COLO668 (cell line): ENCODE measurements at regions not wholly inside any gene's neighbourhood (a gene's known extent, or its start where the extent isn't known, plus 50 kb on each side); places are given as distances from the start of the nearest gene placed in this dataset.
"Not testable (repeated sequence)": the region's sequence is repeated elsewhere in the genome, so short reads cannot be mapped to it uniquely, and the experiment has no call there.

Experiments used
- DNase-seq: peaks from one replicate; lab custom pipeline; 2025; ENCODE audit not compliant: unreplicated experiment; lab: John Stamatoyannopoulos, UW

DNA sequence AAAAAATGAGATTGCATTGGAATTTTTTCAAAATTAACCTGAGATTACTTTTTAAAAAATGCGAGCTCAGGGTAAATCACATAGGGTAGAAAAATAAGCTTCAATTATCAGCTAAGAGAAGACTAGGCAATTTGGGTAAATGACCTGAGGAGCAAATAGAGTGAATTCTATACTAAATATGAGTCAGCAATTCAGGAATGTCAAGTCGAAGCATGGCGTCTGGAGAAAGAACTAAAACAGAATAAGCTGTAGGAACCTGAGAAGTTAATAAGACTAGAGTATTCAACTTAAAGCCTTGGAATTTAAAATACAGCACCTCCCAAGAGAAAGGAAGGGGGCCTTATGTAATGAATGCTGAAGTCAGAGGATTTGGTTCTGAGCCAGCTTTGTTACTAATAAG lies 487.0 kb downstream of the SUCLG1 start:
- DNase-seq: no peak

DNA sequence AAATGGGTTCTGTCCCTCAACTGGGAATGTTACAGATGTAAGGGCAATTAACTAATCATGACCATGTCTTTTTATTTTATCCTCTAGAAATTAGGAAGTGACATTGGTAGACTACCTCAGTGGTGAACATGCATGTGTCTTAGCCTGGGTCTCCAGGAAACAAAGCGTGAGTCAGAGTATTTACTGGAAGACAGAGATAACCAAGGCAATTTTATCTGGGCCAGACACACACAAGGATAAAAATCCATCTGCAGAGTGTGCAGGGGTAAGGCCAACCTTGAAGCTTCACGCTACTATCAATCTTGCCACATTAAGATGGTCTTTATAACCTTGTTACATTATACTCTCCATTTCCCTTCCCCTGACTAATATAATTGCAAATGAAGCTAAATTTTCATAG lies 487.5 kb downstream of the SUCLG1 start:
- DNase-seq: no peak

DNA sequence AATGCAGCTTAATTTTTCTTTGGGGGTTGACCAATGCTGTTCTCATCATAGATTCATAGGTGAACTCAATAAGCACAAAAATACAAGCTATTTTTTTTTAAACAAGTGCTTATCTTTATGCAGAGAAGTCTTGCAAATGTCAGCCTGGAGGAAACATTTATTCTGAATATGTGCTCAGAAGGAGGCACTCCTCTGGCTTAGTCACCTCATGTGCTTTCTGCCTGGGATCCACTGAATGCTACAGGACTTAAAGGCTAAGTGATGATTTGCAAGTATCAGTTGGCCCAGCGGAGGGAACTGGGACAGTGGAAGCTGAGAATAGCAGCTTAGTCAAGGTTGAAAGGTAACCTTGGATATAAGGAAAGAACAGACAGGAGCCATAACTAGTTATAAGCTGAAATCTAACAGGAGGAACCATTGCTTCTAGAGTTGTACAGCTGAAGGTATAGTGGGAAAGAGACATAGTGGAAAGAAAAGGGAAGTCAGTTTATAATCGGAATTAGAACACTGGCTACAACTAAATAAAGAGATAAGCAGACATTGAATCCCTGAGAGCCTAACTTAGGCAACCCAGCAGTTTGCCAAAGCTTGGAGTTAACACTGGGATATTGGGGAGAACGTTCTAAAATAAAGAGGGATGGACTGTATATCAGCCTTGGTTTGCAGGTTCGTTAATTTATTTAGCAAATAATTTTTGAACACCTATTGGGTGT lies 488.7 kb downstream of the SUCLG1 start:
- DNase-seq: no peak

DNA sequence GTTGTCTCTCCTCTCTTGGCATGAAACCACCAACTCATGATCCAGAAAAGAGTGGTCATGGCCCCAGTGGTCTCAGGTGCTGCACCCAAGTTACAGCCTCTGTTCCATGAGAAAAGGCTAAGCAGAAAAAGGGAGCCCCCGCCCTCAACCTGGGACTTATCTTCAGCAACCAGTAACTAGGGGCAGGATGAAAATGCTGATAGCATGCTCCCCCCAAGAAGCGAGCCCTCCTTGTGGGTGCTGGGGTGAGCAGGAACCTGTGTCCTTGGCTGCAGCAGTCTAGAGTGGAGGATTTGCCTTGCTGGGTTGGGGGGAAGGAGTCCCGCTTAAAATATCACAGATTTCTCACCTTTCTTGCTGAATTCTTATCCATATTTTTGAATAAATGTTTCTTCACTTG lies 490.0 kb downstream of the SUCLG1 start:
- DNase-seq: no peak

DNA sequence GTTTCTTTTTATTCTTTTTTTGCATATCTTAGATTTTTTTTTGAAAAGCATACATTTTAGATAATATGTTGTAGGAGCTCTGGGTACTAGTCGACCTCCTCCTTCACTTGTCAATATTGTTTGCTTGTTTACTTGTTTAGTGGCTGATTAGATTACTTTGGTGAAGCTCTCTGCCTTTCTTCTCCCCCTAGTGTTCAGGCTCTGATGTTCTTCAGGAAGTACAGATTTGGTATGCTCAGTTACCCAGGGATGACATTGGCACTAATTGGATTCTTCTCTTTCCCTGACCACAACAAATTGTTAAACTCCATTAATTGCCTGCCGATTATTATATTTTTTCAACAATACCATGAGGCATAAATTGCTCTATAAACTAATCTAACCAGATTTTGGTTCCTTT lies 491.2 kb downstream of the SUCLG1 start:
- DNase-seq: no peak

DNA sequence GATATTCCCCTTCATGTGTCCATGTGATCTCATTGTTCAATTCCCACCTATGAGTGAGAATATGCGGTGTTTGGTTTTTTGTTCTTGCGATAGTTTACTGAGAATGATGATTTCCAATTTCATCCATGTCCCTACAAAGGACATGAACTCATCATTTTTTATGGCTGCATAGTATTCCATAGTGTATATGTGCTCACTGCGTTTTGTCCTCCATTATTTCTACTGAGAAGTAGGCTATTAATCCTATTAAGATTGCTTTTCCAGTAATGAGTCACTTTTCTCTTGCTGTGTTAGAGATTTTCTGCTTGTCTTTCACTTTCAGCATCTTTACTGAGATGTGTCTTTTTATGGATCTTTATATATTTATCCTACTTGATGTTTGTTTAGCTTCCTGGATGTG lies 492.1 kb downstream of the SUCLG1 start:
- not testable (repeated sequence) for DNase-seq

DNA sequence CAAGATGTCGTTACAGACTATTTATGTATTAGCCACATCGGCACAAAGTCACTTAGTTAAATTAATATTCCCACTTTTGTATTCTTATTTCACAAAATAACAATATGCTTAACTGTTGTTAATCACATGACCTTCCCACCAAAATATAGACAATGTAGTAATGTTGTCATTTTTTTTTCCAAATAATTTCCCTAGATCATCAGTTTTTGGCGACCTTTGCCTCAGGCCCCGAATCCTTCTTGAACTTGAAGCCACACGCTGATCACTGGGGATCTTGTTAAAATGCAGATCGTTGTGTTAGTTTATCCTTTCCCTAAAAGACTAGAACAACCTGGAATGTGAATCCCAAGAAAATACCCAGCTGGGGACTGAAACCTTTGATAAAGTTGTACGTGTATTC lies 497.6 kb downstream of the SUCLG1 start:
- no peak for DNase-seq

DNA sequence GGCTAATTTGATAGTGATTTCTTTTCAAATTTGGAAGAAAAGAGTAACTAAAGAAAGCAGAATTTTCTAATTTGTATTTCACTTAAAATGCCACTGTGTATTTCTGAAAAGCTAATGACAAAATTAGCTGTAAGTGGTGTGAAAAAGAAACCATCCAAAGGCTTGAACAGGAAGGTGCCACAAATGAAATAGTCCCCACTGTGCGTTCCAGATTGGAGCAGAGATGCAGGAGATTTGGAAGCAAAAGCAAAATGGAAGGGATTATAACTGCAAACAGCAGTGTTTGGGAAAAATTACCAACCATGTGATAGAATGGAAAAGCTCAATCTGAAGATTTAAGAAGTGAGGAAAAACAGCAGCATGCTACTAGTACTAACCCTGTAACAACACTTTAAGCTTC lies 498.7 kb downstream of the SUCLG1 start:
- no peak for DNase-seq

DNA sequence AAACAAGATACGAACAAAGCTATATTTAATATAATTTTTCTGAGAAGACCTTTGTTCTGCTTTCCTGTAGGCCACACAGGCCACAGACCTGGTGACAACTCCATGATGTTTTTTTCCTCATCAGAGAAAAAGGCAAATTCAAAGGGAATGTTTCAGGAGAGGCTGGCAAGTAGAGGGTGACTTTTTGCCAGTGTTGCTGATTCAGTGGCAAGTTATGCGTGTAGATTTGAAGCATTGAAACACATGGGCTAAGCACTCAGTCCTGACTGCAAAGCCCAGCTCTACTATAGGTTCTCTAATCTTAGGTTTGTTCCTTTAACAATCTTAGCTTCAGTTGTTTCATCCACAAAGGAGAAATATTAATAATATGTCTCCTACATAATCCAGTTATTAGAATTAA lies 499.8 kb downstream of the SUCLG1 start:
- no peak for DNase-seq

DNA sequence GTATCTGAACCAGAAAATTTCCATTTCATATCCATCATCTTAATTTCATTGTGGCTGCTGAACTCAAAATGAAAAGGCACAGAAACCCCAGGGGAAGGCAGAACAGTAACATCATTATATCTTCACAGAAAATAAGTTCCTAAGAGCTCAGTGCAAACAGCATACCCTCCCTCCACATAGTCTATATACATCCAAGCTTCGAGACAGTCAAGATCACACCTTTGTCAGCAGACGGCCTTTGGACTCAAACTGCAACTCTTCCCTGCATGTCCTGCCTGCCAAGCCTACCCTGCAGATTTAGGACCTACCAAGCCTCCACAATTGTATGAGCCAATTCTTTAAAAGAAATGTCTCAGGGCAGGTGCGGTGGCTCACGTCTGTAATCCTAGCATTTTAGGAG lies 502.1 kb downstream of the SUCLG1 start:
- DNase-seq: no peak

DNA sequence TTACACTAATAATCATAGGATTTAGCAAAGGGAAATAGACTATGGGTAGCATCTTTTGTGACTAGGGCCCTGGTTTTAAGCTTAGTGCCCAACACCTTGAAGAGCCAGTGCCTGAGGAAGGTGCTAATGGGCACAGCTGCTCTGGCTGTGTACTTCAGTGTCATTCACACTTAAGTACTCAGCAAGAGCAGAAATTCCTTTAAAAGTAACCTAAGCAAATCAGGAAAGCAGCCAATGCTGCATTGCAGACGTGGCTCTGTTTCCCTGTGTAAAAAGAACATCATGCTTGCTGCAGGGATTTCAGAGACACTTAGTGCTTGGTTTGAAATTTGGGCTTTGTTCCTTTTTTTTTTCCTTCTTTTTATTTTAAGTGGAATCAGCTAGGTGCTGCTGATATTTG lies 505.4 kb downstream of the SUCLG1 start:
- DNase-seq: no peak

DNA sequence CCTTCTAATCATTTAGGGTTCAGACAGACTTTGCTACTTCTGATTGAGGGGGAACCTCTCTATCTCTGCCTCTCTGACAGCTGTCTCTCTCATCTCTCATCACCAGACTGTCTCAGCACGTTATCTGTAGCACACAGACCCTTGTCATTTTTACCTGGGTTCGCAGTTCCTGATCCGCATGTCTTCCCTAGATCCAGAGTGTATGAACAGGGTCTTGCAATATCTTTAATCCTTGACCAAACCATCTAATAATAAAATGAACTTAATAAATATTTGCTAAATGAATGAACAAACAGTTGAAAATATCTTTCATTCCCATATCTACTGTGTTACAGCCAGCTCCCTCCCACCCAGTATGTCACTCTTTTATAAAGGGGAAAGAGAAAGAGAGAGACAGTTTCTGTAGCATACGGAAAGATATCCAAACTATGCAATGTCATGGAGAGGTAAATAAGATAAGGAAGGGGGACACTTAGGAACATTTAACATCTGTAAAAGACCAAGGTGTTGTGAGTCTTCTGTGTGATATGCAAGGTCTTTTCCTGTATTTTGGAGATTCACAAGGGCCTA lies 507.6 kb downstream of the SUCLG1 start:
- no peak for DNase-seq

DNA sequence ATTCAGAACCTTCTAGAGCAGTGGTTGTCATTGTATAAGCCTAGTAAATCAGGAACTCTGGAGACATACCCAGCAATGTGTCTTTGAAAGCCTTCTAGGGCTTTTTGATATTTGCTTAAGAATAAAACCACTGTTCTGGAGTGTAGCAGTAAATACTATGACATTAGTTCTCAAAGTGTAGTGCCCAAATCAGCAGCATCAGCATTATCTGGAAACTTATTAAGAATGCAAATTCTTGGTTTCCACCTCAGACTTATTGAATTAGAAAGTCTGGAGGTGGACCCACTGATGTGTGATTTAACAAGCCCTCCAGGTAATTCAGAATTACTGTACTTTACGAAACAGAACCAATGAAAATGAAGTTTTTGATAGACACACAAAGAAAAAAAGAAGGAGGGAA lies 509.7 kb downstream of the SUCLG1 start:
- DNase-seq: no peak

DNA sequence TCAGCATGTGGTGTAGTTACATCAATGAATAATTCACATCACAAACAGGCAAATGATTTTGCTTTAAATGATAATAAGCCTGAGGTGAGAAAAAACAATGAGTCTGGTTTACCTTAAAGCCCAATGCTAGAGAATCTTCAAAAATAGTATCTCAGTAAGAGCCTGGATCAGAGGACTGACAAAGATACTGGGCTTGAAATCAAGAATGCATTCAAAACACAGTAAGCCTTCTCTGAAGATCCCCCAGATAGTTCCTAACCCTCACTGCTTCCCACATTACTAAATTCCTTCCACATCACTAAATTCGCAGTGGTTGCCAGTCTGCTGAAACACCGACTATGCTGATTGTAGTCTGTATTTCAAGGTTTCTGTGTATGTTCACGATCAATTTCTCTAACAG lies 514.9 kb downstream of the SUCLG1 start:
- DNase-seq: no peak

DNA sequence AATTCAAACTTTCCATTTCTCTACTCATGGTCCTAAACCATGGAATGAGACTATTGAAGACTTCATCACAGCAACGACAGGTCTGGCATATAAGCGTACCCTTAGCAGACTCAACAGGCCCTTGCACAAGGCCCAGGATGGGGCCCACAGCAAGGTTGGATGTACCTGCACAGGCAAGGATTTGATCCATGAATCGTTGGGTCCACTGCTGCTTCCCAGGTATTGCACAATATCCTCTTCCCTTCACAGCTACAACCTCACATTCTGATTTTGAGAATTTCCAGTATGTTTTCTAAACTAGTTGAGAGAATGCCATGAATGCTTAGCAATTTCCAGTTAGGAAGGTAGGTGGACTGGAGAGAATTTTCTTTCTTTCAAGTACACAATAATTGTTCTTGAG lies 515.8 kb downstream of the SUCLG1 start:
- no peak for DNase-seq

DNA sequence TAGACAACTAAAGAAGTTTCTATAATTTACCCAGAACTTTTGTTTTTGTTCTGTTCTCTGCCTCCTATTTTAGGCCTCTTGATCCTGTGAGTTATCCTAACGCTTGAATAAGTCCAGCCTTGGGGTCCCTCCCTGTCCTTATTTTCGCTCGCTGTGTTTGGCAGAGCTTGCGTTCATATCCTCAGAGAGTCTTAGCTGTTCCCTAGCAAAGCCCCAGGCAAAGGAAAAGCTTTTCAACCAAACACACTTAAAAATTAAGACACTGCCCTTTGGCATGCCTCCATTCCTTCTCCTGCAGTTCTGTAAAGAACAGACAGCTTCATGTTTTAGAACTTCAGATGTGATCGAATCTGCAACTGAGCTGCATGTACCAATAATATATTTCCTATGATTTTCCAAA lies 517.2 kb downstream of the SUCLG1 start:
- no peak for DNase-seq

DNA sequence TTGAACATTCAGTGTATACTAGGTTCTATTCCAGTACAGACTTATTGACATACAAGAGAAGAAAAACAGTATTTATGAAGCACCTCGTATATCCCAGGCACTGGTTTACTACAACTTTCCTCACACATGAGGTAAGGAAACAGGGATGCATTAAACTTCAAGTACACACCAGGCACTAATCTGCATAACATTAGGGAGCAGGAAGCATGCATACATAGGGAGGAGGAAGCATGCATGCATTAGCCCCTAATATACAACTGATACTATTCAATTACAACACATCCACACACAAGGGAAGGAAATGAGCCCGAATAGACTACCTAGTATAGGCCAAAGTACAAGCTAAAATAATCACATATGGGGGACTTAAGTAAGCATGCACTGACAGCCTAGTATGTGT lies 525.3 kb downstream of the SUCLG1 start:
- DNase-seq: no peak

DNA sequence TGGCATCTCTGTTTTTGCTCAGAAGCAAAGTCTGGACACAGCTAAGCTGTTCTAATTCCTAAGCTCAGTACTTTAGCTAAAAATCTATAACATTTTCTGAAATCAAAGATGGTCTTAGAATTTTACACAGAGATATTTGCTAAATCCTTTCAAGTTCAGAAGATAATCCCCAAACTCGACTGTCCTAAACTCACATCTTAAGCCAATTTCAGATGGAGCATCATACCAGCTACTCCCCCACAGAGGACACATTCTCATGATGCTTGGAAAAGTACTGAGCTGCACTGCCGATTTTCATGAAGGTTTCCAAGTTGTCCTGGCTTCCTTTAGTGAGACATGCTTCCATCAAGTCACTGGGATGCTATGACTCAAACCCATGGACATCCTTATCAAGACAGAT lies 535.5 kb downstream of the SUCLG1 start:
- no peak for DNase-seq

DNA sequence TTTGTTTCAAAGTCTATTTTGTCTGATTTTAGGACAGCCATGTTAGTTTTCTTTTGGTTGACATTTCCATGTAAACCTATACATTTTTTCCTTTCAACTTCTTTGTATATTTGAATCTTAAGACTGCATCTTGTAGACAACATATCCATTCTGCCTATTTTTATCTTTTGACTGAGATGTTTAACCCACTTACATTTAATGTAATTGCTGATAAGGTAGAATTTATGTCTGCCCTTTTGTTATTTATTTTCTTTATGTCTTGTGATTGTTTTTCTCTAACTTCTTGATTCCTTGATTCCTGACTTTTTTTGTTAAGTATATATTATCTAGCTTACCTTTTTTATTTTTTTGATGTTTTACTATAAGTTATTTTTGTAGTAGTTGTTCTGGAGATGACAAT lies 542.5 kb downstream of the SUCLG1 start:
- DNase-seq: no peak

DNA sequence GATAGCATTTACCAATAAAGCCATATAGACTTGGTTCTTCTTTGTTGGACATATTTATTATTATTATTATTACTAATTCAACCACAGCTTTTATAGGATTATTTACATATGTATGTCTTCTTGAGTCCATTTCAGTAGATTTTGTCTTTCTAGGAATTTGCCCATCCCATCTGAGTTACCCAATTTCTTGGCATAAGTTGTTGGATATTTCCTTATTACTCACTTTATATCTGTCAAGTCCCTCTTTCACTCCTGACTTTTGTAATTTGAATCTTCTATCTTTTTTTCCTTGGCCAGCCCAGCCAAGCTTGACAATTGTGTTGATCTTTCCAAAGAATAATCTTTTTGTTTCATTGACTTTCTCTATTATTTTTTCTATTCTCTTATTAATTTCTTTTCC lies 543.7 kb downstream of the SUCLG1 start:
- DNase-seq: no peak

DNA sequence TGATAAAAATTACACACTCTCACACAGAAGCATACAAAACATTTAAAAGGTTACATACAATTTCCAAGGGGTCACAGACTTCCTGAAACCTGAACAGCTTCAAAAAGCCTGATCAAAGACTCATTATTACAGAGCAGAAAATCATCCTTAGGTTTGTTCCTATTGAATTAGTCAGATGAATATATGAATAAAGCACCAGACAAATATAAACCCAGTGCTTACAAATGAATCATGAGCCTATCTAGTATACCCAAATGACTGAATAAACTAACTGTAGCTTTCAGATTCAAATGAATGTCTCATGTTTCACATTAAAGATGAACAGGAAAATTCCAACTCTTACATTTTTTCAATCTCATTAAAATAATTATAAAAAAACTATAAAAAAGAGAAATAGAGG lies 550.3 kb downstream of the SUCLG1 start:
- DNase-seq: no peak

DNA sequence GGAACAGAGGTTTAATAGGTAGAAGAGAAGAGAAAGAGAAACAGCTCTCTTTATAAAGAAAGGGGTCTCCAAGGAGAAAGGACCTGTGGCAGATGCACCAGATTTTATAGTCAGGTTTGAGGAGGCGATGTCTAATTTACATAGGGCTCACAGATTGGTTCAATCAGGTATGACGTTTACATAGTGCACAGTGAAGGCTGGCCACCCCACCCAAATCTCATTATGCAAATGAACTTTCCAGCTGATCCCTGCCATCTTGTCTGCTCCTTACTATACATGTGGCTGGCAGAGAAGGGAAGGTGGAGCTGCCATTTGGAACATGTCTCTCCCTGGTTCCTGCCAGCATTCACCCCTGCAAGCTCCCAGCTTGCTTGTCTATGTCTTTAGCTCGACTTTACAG lies 557.8 kb downstream of the SUCLG1 start:
- DNase-seq: no peak

DNA sequence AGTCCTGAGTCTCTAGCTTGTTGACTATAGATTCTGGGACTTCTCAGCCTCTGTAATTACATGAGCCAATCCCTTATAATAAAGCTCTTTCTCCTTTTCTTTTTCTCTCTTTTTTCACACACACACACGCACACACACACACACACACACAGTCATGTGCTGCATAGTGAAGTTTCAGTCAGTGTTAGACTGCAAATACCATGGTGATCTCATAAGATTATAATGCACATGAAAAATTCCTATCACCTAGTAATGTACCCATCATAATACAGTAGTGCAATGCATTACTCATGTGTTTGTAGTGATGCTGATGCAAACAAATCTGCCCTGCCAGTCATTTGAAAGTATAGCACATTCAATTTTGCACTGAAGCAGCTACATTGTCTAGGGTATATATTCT lies 558.2 kb downstream of the SUCLG1 start:
- DNase-seq: no peak
